ENCODE measurements at regions not wholly inside any gene's neighbourhood (a gene's known extent, or its start where the extent isn't known, plus 50 kb on each side); places are given as distances from the start of the nearest gene placed in this dataset.

GRCh38 chr1:63041660-63042059 is 257.7 kb downstream of the ATG4C start:
- intact Hi-C loops (cut with DNase I): no loop called here
- Histone ChIP-seq H3K4me3 (no peak overlapping the region), H3K36me3 (replicated peaks in 1 of 2) (no peaks in the 10 kb centered on the region), H3K27ac (no peak overlapping the region), H3K4me1 (replicated peaks in 1 of 2) (no peaks in the 10 kb centered on the region), H3K27me3 (no peaks in the 10 kb centered on the region), H3K9me3 (replicated peaks in 1 of 3) (no peaks in the 10 kb centered on the region)
- TF ChIP-seq CTCF (IDR thresholded peaks at IDR 0.05) (no peak), POLR2A (IDR thresholded peaks at IDR 0.05) (no peak)
- no peak for DNase-seq
- WGBS, 4 donors: 67 to 76% (median 73%) methylated on average over 3 of the region's 3 CpGs

GRCh38 chr1:63042278-63042677 is 258.3 kb downstream of the ATG4C start:
- no peaks in the 10 kb centered on the region for H3K36me3 ChIP-seq (replicated peaks in 1 of 2)
- intact Hi-C loops (cut with DNase I): no loop called here

GRCh38 chr1:63046539-63046938 is 262.6 kb downstream of the ATG4C start:
- intact Hi-C loops (cut with DNase I): no loop called here
- WGBS, 4 donors: 80 to 84% (median 81%) methylated on average over 2 of the region's 2 CpGs
- no peaks in the 10 kb centered on the region for H3K4me1 ChIP-seq (replicated peaks in 1 of 2)

More at GRCh38 chr1:63042278-63042677, 258.3 kb downstream of the ATG4C start:
- no peak overlapping the region for H3K27ac ChIP-seq
- WGBS, 4 donors: 46 to 55% (median 50%) methylated on average over 4 of the region's 4 CpGs
- TF ChIP-seq CTCF (IDR thresholded peaks at IDR 0.05) (no peak), POLR2A (IDR thresholded peaks at IDR 0.05) (no peak)
- H3K27me3 ChIP-seq: no peaks in the 10 kb centered on the region
- no peaks in the 10 kb centered on the region for H3K4me1 ChIP-seq (replicated peaks in 1 of 2)
- no peak overlapping the region for H3K4me3 ChIP-seq
- H3K9me3 ChIP-seq (replicated peaks in 1 of 3): no peaks in the 10 kb centered on the region
- DNase-seq: no peak

GRCh38 chr1:63049135-63049534 is 265.2 kb downstream of the ATG4C start:
- Histone ChIP-seq H3K27ac (no peak overlapping the region), H3K4me3 (no peak overlapping the region), H3K4me1 (replicated peaks in 1 of 2) (no peaks in the 10 kb centered on the region), H3K9me3 (replicated peaks in 1 of 3) (no peaks in the 10 kb centered on the region), H3K27me3 (no peaks in the 10 kb centered on the region), H3K36me3 (replicated peaks in 1 of 2) (no peaks in the 10 kb centered on the region)
- TF ChIP-seq CTCF (IDR thresholded peaks at IDR 0.05) (no peak), POLR2A (IDR thresholded peaks at IDR 0.05) (no peak)
- intact Hi-C loops (cut with DNase I): no loop called here
- WGBS, 4 donors: 51 to 66% (median 59%) methylated on average over 2 of the region's 2 CpGs
- no peak for DNase-seq

More at GRCh38 chr1:63046539-63046938, 262.6 kb downstream of the ATG4C start:
- Histone ChIP-seq H3K4me3 (no peak overlapping the region), H3K27ac (no peak overlapping the region), H3K27me3 (no peaks in the 10 kb centered on the region), H3K36me3 (replicated peaks in 1 of 2) (no peaks in the 10 kb centered on the region), H3K9me3 (replicated peaks in 1 of 3) (no peaks in the 10 kb centered on the region)
- no peak for DNase-seq
- TF ChIP-seq POLR2A (IDR thresholded peaks at IDR 0.05) (no peak), CTCF (IDR thresholded peaks at IDR 0.05) (no peak)

Data from adrenal gland (tissue), 9 donors.